WERI-Rb-1 (cell line): ENCODE measurements at regions not wholly inside any gene's neighbourhood (a gene's known extent, or its start where the extent isn't known, plus 50 kb on each side); places are given as distances from the start of the nearest gene placed in this dataset.
A peak's percentile ranks its signal among the peaks of the same experiment; 100 is the strongest.

Experiments
- DNase-seq: peaks from one replicate; pipeline ENCODE4 v3.0.0-alpha.2; 2020
- H3K27ac ChIP-seq: fragments of 250-450 bp; sonication (Bioruptor Pico); 2 replicates; pipeline ENCODE4 v1.5.1; 2020; ENCODE audit warnings: mild to moderate bottlenecking, moderate library complexity
- H3K27me3 ChIP-seq: fragments of 250-450 bp; sonication (Bioruptor Pico); 2 replicates; pipeline ENCODE4 v1.5.1; 2021; ENCODE audit warnings: mild to moderate bottlenecking, low read depth, moderate library complexity; ENCODE audit not compliant: insufficient read depth, severe bottlenecking
- H3K36me3 ChIP-seq: fragments of 250-450 bp; sonication (Bioruptor Pico); 2 replicates; pipeline ENCODE4 v1.5.1; 2020; ENCODE audit warnings: mild to moderate bottlenecking, moderate library complexity
- H3K4me3 ChIP-seq: 2 replicates; pipeline ENCODE4 v1.5.1; 2011; ENCODE audit warnings: low read depth, mild to moderate bottlenecking, control low read depth, low read length
- H3K9me3 ChIP-seq: fragments of 250-450 bp; sonication (Bioruptor Pico); 2 replicates; pipeline ENCODE4 v1.5.1; 2021; ENCODE audit warnings: mild to moderate bottlenecking, moderate library complexity; ENCODE audit not compliant: severe bottlenecking
- CTCF ChIP-seq: IDR thresholded peaks from 2 replicates; pipeline ENCODE4 v1.5.1; 2011; ENCODE audit warnings: low read depth, mild to moderate bottlenecking, control low read depth, inconsistent platforms, low read length

GRCh38 chr10:50936335-50936734 lies 50.9 kb upstream of the A1CF start:
- no peak for DNase-seq
- H3K9me3 ChIP-seq = no peaks in the 10 kb centered on the region
- TF ChIP-seq CTCF = no peak

GRCh38 chr10:50937230-50937907 lies 51.9 kb upstream of the A1CF start:
- no peak for DNase-seq
- Histone ChIP-seq H3K27me3 (peaks cover 3% of the 10 kb centered on the region), H3K9me3 (no peaks in the 10 kb centered on the region), H3K36me3 (no peaks in the 10 kb centered on the region), H3K4me3 (no peak overlapping the region), H3K27ac (no peak overlapping the region)
- peak; percentile 19; the same call in 1 of the 2 replicates for TF ChIP-seq CTCF

More at GRCh38 chr10:50936335-50936734, 50.9 kb upstream of the A1CF start:
- Histone ChIP-seq H3K36me3 (no peaks in the 10 kb centered on the region), H3K27me3 (peaks cover 3% of the 10 kb centered on the region), H3K27ac (no peak overlapping the region), H3K4me3 (no peak overlapping the region)

GRCh38 chr10:50941629-50942028 lies 56.2 kb upstream of the A1CF start:
- no peak for DNase-seq
- H3K27ac ChIP-seq = no peak overlapping the region
- TF ChIP-seq CTCF = no peak
- H3K4me3 ChIP-seq = no peak overlapping the region
- H3K9me3 ChIP-seq = no peaks in the 10 kb centered on the region
- no peaks in the 10 kb centered on the region for H3K36me3 ChIP-seq
- no peaks in the 10 kb centered on the region for H3K27me3 ChIP-seq

GRCh38 chr10:50946991-50947781 lies 61.8 kb upstream of the A1CF start:
- H3K9me3 ChIP-seq = no peaks in the 10 kb centered on the region
- TF ChIP-seq CTCF = no peak

GRCh38 chr10:50951365-50951764 lies 65.9 kb upstream of the A1CF start:
- H3K9me3 ChIP-seq = no peaks in the 10 kb centered on the region
- H3K27me3 ChIP-seq = no peaks in the 10 kb centered on the region
- no peak overlapping the region for H3K27ac ChIP-seq
- H3K4me3 ChIP-seq = no peak overlapping the region
- no peak for TF ChIP-seq CTCF
- DNase-seq = no peak
- H3K36me3 ChIP-seq = no peaks in the 10 kb centered on the region

More at GRCh38 chr10:50946991-50947781, 61.8 kb upstream of the A1CF start:
- Histone ChIP-seq H3K36me3 (no peaks in the 10 kb centered on the region), H3K27ac (no peak overlapping the region), H3K27me3 (no peaks in the 10 kb centered on the region), H3K4me3 (no peak overlapping the region)
- DNase-seq = no peak
